ENCODE measurements at regions not wholly inside any gene's neighbourhood (a gene's known extent, or its start where the extent isn't known, plus 50 kb on each side); places are given as distances from the start of the nearest gene placed in this dataset.

GRCh38 chr12:24088751-24089509, 139.5 kb upstream of the SOX5 start:
- H3K9me3 ChIP-seq (ENCODE audit: control insufficient read depth, insufficient read depth, low read length), result no peaks in the 10 kb centered on the region
- no peaks in the 10 kb centered on the region for H3K36me3 ChIP-seq (ENCODE audit: control insufficient read depth, insufficient read depth, low read length)
- no peak overlapping the region for H3K4me3 ChIP-seq (ENCODE audit: low read depth, low read length)
- H3K9ac ChIP-seq (ENCODE audit: low read depth, low read length), result no peak overlapping the region
- H3K4me1 ChIP-seq (ENCODE audit: control insufficient read depth, insufficient read depth, low read length), result no peaks in the 10 kb centered on the region
- no peaks in the 10 kb centered on the region for H3K27me3 ChIP-seq (ENCODE audit: control insufficient read depth, insufficient read depth, low read length)

GRCh38 chr12:24087294-24087693, 137.8 kb upstream of the SOX5 start:
- Histone ChIP-seq H3K9ac (ENCODE audit: low read depth, low read length) (no peak overlapping the region), H3K9me3 (ENCODE audit: control insufficient read depth, insufficient read depth, low read length) (no peaks in the 10 kb centered on the region), H3K36me3 (ENCODE audit: control insufficient read depth, insufficient read depth, low read length) (no peaks in the 10 kb centered on the region), H3K4me3 (ENCODE audit: low read depth, low read length) (no peak overlapping the region), H3K27me3 (ENCODE audit: control insufficient read depth, insufficient read depth, low read length) (no peaks in the 10 kb centered on the region), H3K4me1 (ENCODE audit: control insufficient read depth, insufficient read depth, low read length) (no peaks in the 10 kb centered on the region)

- no peaks in the 10 kb centered on the region for H3K36me3 ChIP-seq (ENCODE audit: control insufficient read depth, insufficient read depth, low read length)
- no peak overlapping the region for H3K4me3 ChIP-seq (ENCODE audit: low read depth, low read length)
- H3K9me3 ChIP-seq (ENCODE audit: control insufficient read depth, insufficient read depth, low read length), result no peaks in the 10 kb centered on the region
- no peaks in the 10 kb centered on the region for H3K27me3 ChIP-seq (ENCODE audit: control insufficient read depth, insufficient read depth, low read length)
- H3K4me1 ChIP-seq (ENCODE audit: control insufficient read depth, insufficient read depth, low read length), result no peaks in the 10 kb centered on the region
- no peak overlapping the region for H3K9ac ChIP-seq (ENCODE audit: low read depth, low read length)
Measured at GRCh38 chr12:24084800-24085199, 135.3 kb upstream of the SOX5 start.

GRCh38 chr12:24083838-24084237, 134.4 kb upstream of the SOX5 start:
- H3K36me3 ChIP-seq (ENCODE audit: control insufficient read depth, insufficient read depth, low read length), result no peaks in the 10 kb centered on the region
- no peak overlapping the region for H3K9ac ChIP-seq (ENCODE audit: low read depth, low read length)

GRCh38 chr12:24081606-24082005, 132.1 kb upstream of the SOX5 start:
- H3K4me1 ChIP-seq (ENCODE audit: control insufficient read depth, insufficient read depth, low read length), result no peaks in the 10 kb centered on the region
- no peak overlapping the region for H3K9ac ChIP-seq (ENCODE audit: low read depth, low read length)
- H3K9me3 ChIP-seq (ENCODE audit: control insufficient read depth, insufficient read depth, low read length), result no peaks in the 10 kb centered on the region
- H3K4me3 ChIP-seq (ENCODE audit: low read depth, low read length), result no peak overlapping the region
- no peaks in the 10 kb centered on the region for H3K36me3 ChIP-seq (ENCODE audit: control insufficient read depth, insufficient read depth, low read length)
- H3K27me3 ChIP-seq (ENCODE audit: control insufficient read depth, insufficient read depth, low read length), result no peaks in the 10 kb centered on the region

More at GRCh38 chr12:24083838-24084237, 134.4 kb upstream of the SOX5 start:
- Histone ChIP-seq H3K4me3 (ENCODE audit: low read depth, low read length) (no peak overlapping the region), H3K9me3 (ENCODE audit: control insufficient read depth, insufficient read depth, low read length) (no peaks in the 10 kb centered on the region), H3K4me1 (ENCODE audit: control insufficient read depth, insufficient read depth, low read length) (no peaks in the 10 kb centered on the region), H3K27me3 (ENCODE audit: control insufficient read depth, insufficient read depth, low read length) (no peaks in the 10 kb centered on the region)

- H3K9ac ChIP-seq (ENCODE audit: low read depth, low read length), result no peak overlapping the region
- no peaks in the 10 kb centered on the region for H3K9me3 ChIP-seq (ENCODE audit: control insufficient read depth, insufficient read depth, low read length)
- no peaks in the 10 kb centered on the region for H3K27me3 ChIP-seq (ENCODE audit: control insufficient read depth, insufficient read depth, low read length)
- H3K4me1 ChIP-seq (ENCODE audit: control insufficient read depth, insufficient read depth, low read length), result no peaks in the 10 kb centered on the region
- H3K4me3 ChIP-seq (ENCODE audit: low read depth, low read length), result no peak overlapping the region
- no peaks in the 10 kb centered on the region for H3K36me3 ChIP-seq (ENCODE audit: control insufficient read depth, insufficient read depth, low read length)
Measured at GRCh38 chr12:24081092-24081529, 131.6 kb upstream of the SOX5 start.

- Histone ChIP-seq H3K4me1 (ENCODE audit: control insufficient read depth, insufficient read depth, low read length) (no peaks in the 10 kb centered on the region), H3K4me3 (ENCODE audit: low read depth, low read length) (no peak overlapping the region), H3K9me3 (ENCODE audit: control insufficient read depth, insufficient read depth, low read length) (no peaks in the 10 kb centered on the region), H3K27me3 (ENCODE audit: control insufficient read depth, insufficient read depth, low read length) (no peaks in the 10 kb centered on the region), H3K36me3 (ENCODE audit: control insufficient read depth, insufficient read depth, low read length) (no peaks in the 10 kb centered on the region), H3K9ac (ENCODE audit: low read depth, low read length) (no peak overlapping the region)
Measured at GRCh38 chr12:24080465-24080864, 131.0 kb upstream of the SOX5 start.

GRCh38 chr12:24079083-24079482, 129.6 kb upstream of the SOX5 start:
- no peaks in the 10 kb centered on the region for H3K9me3 ChIP-seq (ENCODE audit: control insufficient read depth, insufficient read depth, low read length)
- no peak overlapping the region for H3K9ac ChIP-seq (ENCODE audit: low read depth, low read length)
- no peaks in the 10 kb centered on the region for H3K36me3 ChIP-seq (ENCODE audit: control insufficient read depth, insufficient read depth, low read length)
- no peak overlapping the region for H3K4me3 ChIP-seq (ENCODE audit: low read depth, low read length)
- no peaks in the 10 kb centered on the region for H3K27me3 ChIP-seq (ENCODE audit: control insufficient read depth, insufficient read depth, low read length)
- H3K4me1 ChIP-seq (ENCODE audit: control insufficient read depth, insufficient read depth, low read length), result no peaks in the 10 kb centered on the region

GRCh38 chr12:24078318-24078765, 128.9 kb upstream of the SOX5 start:
- Histone ChIP-seq H3K4me1 (ENCODE audit: control insufficient read depth, insufficient read depth, low read length) (no peaks in the 10 kb centered on the region), H3K9me3 (ENCODE audit: control insufficient read depth, insufficient read depth, low read length) (no peaks in the 10 kb centered on the region), H3K9ac (ENCODE audit: low read depth, low read length) (no peak overlapping the region), H3K27me3 (ENCODE audit: control insufficient read depth, insufficient read depth, low read length) (no peaks in the 10 kb centered on the region), H3K4me3 (ENCODE audit: low read depth, low read length) (no peak overlapping the region), H3K36me3 (ENCODE audit: control insufficient read depth, insufficient read depth, low read length) (no peaks in the 10 kb centered on the region)

GRCh38 chr12:24077161-24077560, 127.7 kb upstream of the SOX5 start:
- no peaks in the 10 kb centered on the region for H3K4me1 ChIP-seq (ENCODE audit: control insufficient read depth, insufficient read depth, low read length)
- H3K4me3 ChIP-seq (ENCODE audit: low read depth, low read length), result no peak overlapping the region
- no peaks in the 10 kb centered on the region for H3K9me3 ChIP-seq (ENCODE audit: control insufficient read depth, insufficient read depth, low read length)

GRCh38 chr12:24075650-24076049, 126.2 kb upstream of the SOX5 start:
- Histone ChIP-seq H3K9ac (ENCODE audit: low read depth, low read length) (no peak overlapping the region), H3K27me3 (ENCODE audit: control insufficient read depth, insufficient read depth, low read length) (no peaks in the 10 kb centered on the region), H3K36me3 (ENCODE audit: control insufficient read depth, insufficient read depth, low read length) (no peaks in the 10 kb centered on the region), H3K9me3 (ENCODE audit: control insufficient read depth, insufficient read depth, low read length) (no peaks in the 10 kb centered on the region), H3K4me3 (ENCODE audit: low read depth, low read length) (no peak overlapping the region), H3K4me1 (ENCODE audit: control insufficient read depth, insufficient read depth, low read length) (no peaks in the 10 kb centered on the region)

More at GRCh38 chr12:24077161-24077560, 127.7 kb upstream of the SOX5 start:
- no peak overlapping the region for H3K9ac ChIP-seq (ENCODE audit: low read depth, low read length)
- no peaks in the 10 kb centered on the region for H3K27me3 ChIP-seq (ENCODE audit: control insufficient read depth, insufficient read depth, low read length)
- no peaks in the 10 kb centered on the region for H3K36me3 ChIP-seq (ENCODE audit: control insufficient read depth, insufficient read depth, low read length)

- no peak overlapping the region for H3K4me3 ChIP-seq (ENCODE audit: low read depth, low read length)
- no peaks in the 10 kb centered on the region for H3K36me3 ChIP-seq (ENCODE audit: control insufficient read depth, insufficient read depth, low read length)
- H3K9ac ChIP-seq (ENCODE audit: low read depth, low read length), result no peak overlapping the region
- H3K27me3 ChIP-seq (ENCODE audit: control insufficient read depth, insufficient read depth, low read length), result no peaks in the 10 kb centered on the region
- H3K9me3 ChIP-seq (ENCODE audit: control insufficient read depth, insufficient read depth, low read length), result no peaks in the 10 kb centered on the region
- H3K4me1 ChIP-seq (ENCODE audit: control insufficient read depth, insufficient read depth, low read length), result no peaks in the 10 kb centered on the region
Measured at GRCh38 chr12:24073170-24073810, 123.8 kb upstream of the SOX5 start.
